ENCODE measurements at regions not wholly inside any gene's neighbourhood (a gene's known extent, or its start where the extent isn't known, plus 50 kb on each side); places are given as distances from the start of the nearest gene placed in this dataset.

DNA sequence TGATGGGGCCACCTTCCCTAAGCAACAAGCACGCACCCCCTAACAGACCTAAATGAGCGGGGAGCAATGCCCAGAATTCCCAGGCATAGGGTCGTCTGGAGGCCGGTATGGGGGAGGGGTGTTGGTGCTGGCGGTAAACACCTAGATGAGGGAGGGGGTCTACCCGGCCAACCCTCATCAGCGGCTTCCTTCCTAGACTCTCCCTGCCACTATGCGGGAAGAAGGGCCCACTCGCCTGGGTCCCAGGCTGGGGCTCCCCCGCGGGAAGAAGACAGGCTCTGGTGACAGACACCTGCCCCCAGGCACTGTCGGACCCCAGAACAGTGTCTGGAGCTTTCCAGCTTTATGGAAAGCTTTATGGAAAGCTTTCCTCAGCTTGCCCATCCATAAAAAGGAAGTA, 519.0 kb upstream of the SEMA6A start:
- H3K27me3 ChIP-seq (ENCODE audit: insufficient read depth, low read depth, low read length), result peaks cover 6% of the 10 kb centered on the region
- no peaks in the 10 kb centered on the region for H3K9me2 ChIP-seq (ENCODE audit: insufficient read depth, low read length)
- H3K4me2 ChIP-seq (ENCODE audit: low read length), result no peak overlapping the region
- peaks cover 4% of the 10 kb centered on the region for H3F3A ChIP-seq (ENCODE audit: insufficient read depth, low read length, poor library complexity, severe bottlenecking)
- no peak overlapping the region for H3K27ac ChIP-seq (ENCODE audit: low read length)
- H3K4me3 ChIP-seq (ENCODE audit: low read length), result no peak overlapping the region
- no peak for TF ChIP-seq EZH2 (IDR thresholded peaks at IDR 0.05; ENCODE audit: borderline replicate concordance, insufficient read depth, low read length, poor library complexity, severe bottlenecking)
- TF ChIP-seq RAD21 (conservative IDR thresholded peaks at IDR 0.05), result no peak
- no peak for TF ChIP-seq CTCF (IDR thresholded peaks at IDR 0.05; ENCODE audit: poor library complexity, severe bottlenecking)
- TF ChIP-seq EP300 (conservative IDR thresholded peaks at IDR 0.05; ENCODE audit: poor library complexity, severe bottlenecking), result no peak
- TF ChIP-seq TAF1 (IDR thresholded peaks at IDR 0.05; ENCODE audit: low read depth), result no peak
- no peak for TF ChIP-seq SMC3 (conservative IDR thresholded peaks at IDR 0.05; ENCODE audit: poor library complexity)
- H2AFZ ChIP-seq (ENCODE audit: low read depth, low read length), result no peak overlapping the region
- no peaks in the 10 kb centered on the region for H4K20me1 ChIP-seq (ENCODE audit: insufficient read depth)
- peaks cover 4% of the 10 kb centered on the region for H3K9me3 ChIP-seq (ENCODE audit: low read length)
- H3K36me3 ChIP-seq (ENCODE audit: insufficient read depth, low read length), result no peaks in the 10 kb centered on the region
- no peak overlapping the region for H3K9ac ChIP-seq (ENCODE audit: low read length)
- no peaks in the 10 kb centered on the region for H3K79me2 ChIP-seq (replicated peaks; ENCODE audit: insufficient read depth, low read length)

DNA sequence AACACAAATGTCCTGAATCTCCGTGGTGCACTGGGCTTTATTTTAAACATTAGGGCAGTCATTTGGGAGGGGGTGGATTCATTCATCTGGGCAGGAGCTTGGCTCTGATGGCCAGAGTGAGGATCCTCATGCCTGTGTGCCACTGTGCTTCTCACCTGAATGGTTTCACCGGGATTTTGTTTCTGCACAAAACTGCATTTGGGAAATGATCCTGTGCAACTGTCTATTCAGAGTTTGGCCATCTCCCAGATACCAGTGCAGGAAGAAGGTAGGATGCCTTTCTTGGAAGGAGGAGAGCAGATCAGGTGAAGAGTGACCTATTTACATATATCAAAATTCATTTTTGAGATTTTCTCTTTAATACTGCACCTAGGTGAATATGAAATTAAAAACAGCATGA, 514.4 kb upstream of the SEMA6A start:
- H3K4me2 ChIP-seq (ENCODE audit: low read length), result no peak overlapping the region
- H2AFZ ChIP-seq (ENCODE audit: low read depth, low read length), result no peak overlapping the region
- H3F3A ChIP-seq (ENCODE audit: insufficient read depth, low read length, poor library complexity, severe bottlenecking), result no peaks in the 10 kb centered on the region
- no peak overlapping the region for H3K9ac ChIP-seq (ENCODE audit: low read length)
- no peak overlapping the region for H3K4me3 ChIP-seq (ENCODE audit: low read length)
- H3K79me2 ChIP-seq (replicated peaks; ENCODE audit: insufficient read depth, low read length), result no peaks in the 10 kb centered on the region
- TF ChIP-seq CTCF (IDR thresholded peaks at IDR 0.05; ENCODE audit: poor library complexity, severe bottlenecking), result no peak
- no peak for TF ChIP-seq POLR2AphosphoS5 (IDR thresholded peaks at IDR 0.05)
- no peak for TF ChIP-seq SMC3 (conservative IDR thresholded peaks at IDR 0.05; ENCODE audit: poor library complexity)
- TF ChIP-seq TAF1 (IDR thresholded peaks at IDR 0.05; ENCODE audit: low read depth), result no peak
- TF ChIP-seq REST (IDR thresholded peaks at IDR 0.05; ENCODE audit: borderline replicate concordance), result no peak
- no peak for TF ChIP-seq EZH2 (IDR thresholded peaks at IDR 0.05; ENCODE audit: borderline replicate concordance, insufficient read depth, low read length, poor library complexity, severe bottlenecking)
- no peak for TF ChIP-seq RAD21 (conservative IDR thresholded peaks at IDR 0.05)
- no peak for TF ChIP-seq EP300 (conservative IDR thresholded peaks at IDR 0.05; ENCODE audit: poor library complexity, severe bottlenecking)
- no peak for TF ChIP-seq MXI1 (conservative IDR thresholded peaks at IDR 0.05; ENCODE audit: poor library complexity, severe bottlenecking)
- no peaks in the 10 kb centered on the region for H3K36me3 ChIP-seq (ENCODE audit: insufficient read depth, low read length)
- H3K27ac ChIP-seq (ENCODE audit: low read length), result no peak overlapping the region
- H3K9me3 ChIP-seq (ENCODE audit: low read length), result no peaks in the 10 kb centered on the region
- no peaks in the 10 kb centered on the region for H3K9me2 ChIP-seq (ENCODE audit: insufficient read depth, low read length)
- no peaks in the 10 kb centered on the region for H3K27me3 ChIP-seq (ENCODE audit: insufficient read depth, low read depth, low read length)
- H4K20me1 ChIP-seq (ENCODE audit: insufficient read depth), result no peaks in the 10 kb centered on the region
